ENCODE measurements at regions not wholly inside any gene's neighbourhood (a gene's known extent, or its start where the extent isn't known, plus 50 kb on each side); places are given as distances from the start of the nearest gene placed in this dataset.

DNA sequence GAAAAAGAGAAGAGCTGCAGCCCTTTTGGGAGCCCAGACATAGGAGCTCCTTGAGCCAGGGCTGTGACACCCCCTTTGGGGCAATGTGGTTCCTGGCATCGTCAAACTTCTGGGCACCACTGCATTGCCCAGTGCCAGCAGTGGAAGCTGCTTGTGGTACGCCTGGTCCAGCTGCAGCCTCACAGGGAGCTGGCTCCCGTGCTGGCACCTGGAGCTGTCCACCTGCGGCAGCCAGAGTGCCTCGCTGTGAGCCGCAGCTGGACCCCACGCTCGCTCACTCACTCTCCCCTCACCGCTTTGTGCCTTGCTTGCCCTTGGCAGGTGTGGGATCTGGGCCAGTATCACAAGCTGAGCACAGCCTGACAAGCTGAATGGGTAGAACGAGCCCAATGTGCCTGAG, 1150.8 kb upstream of the CDH6 start:
- H3K4me3 Mint-ChIP-seq, result no peak overlapping the region
- no peak overlapping the region for H2AFZ ChIP-seq (replicated peaks)
- H3K27me3 ChIP-seq, result no peaks in the 10 kb centered on the region

GRCh38 chr5:30041831-30042385, 1151.6 kb upstream of the CDH6 start:
- H3K9me3 Mint-ChIP-seq, result no peaks in the 10 kb centered on the region
- no peaks in the 10 kb centered on the region for H3K79me2 ChIP-seq (ENCODE audit: low read depth)
- peaks cover 3% of the 10 kb centered on the region for H3K27me3 Mint-ChIP-seq (ENCODE audit: insufficient read depth, low read depth)
- DNase-seq (ENCODE audit: low spot score), result no peak
- H3K4me2 ChIP-seq, result no peak overlapping the region
- H2AFZ ChIP-seq (replicated peaks), result no peak overlapping the region
- H3K9me3 ChIP-seq (ENCODE audit: low read depth), result no peaks in the 10 kb centered on the region
- no peaks in the 10 kb centered on the region for H4K20me1 ChIP-seq (ENCODE audit: low read depth)
- H3K36me3 ChIP-seq, result no peaks in the 10 kb centered on the region
- H3F3A ChIP-seq (ENCODE audit: low read depth), result no peaks in the 10 kb centered on the region
- H3K4me3 ChIP-seq, result no peak overlapping the region
- H3K4me3 Mint-ChIP-seq, result no peak overlapping the region
- TF ChIP-seq EZH2 (IDR thresholded peaks at IDR 0.05) (no peak), EZH2phosphoT487 (IDR thresholded peaks at IDR 0.05) (no peak)
- TF ChIP-seq, protein P1, sequence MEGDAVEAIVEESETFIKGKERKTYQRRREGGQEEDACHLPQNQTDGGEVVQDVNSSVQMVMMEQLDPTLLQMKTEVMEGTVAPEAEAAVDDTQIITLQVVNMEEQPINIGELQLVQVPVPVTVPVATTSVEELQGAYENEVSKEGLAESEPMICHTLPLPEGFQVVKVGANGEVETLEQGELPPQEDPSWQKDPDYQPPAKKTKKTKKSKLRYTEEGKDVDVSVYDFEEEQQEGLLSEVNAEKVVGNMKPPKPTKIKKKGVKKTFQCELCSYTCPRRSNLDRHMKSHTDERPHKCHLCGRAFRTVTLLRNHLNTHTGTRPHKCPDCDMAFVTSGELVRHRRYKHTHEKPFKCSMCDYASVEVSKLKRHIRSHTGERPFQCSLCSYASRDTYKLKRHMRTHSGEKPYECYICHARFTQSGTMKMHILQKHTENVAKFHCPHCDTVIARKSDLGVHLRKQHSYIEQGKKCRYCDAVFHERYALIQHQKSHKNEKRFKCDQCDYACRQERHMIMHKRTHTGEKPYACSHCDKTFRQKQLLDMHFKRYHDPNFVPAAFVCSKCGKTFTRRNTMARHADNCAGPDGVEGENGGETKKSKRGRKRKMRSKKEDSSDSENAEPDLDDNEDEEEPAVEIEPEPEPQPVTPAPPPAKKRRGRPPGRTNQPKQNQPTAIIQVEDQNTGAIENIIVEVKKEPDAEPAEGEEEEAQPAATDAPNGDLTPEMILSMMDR (IDR thresholded peaks at IDR 0.05), result no peak
- H3K4me1 Mint-ChIP-seq, result peaks cover 6% of the 10 kb centered on the region
- H3K27ac ChIP-seq, result no peak overlapping the region
- H3K27me3 ChIP-seq, result no peaks in the 10 kb centered on the region
- H3K4me1 ChIP-seq, result no peaks in the 10 kb centered on the region
- H3K36me3 Mint-ChIP-seq, result no peaks in the 10 kb centered on the region
- no peak overlapping the region for H3K9ac ChIP-seq
- no peak overlapping the region for H3K27ac Mint-ChIP-seq

More for the DNA sequence above, 1150.8 kb upstream of the CDH6 start:
- Histone ChIP-seq H3K4me3 (no peak overlapping the region), H3K36me3 (no peaks in the 10 kb centered on the region), H3K9me3 (ENCODE audit: low read depth) (no peaks in the 10 kb centered on the region), H3K4me1 (no peaks in the 10 kb centered on the region), H3K79me2 (ENCODE audit: low read depth) (no peaks in the 10 kb centered on the region), H3K27ac (no peak overlapping the region), H4K20me1 (ENCODE audit: low read depth) (no peaks in the 10 kb centered on the region), H3K9ac (no peak overlapping the region), H3K4me2 (no peak overlapping the region), H3F3A (ENCODE audit: low read depth) (no peaks in the 10 kb centered on the region)
- TF ChIP-seq EZH2phosphoT487 (IDR thresholded peaks at IDR 0.05), result no peak
- TF ChIP-seq, protein P1 (IDR thresholded peaks at IDR 0.05), result no peak
- no peak for TF ChIP-seq EZH2 (IDR thresholded peaks at IDR 0.05)
- no peak for DNase-seq (ENCODE audit: low spot score)
- H3K36me3 Mint-ChIP-seq, result no peaks in the 10 kb centered on the region
- H3K27ac Mint-ChIP-seq, result no peak overlapping the region
- H3K4me1 Mint-ChIP-seq, result peaks cover 6% of the 10 kb centered on the region
- no peaks in the 10 kb centered on the region for H3K9me3 Mint-ChIP-seq
- H3K27me3 Mint-ChIP-seq (ENCODE audit: insufficient read depth, low read depth), result peaks cover 3% of the 10 kb centered on the region

GRCh38 chr5:30041291-30041690, 1152.2 kb upstream of the CDH6 start:
- H3K4me1 Mint-ChIP-seq, result peaks cover 6% of the 10 kb centered on the region
- H3K9me3 Mint-ChIP-seq, result peaks cover under 1% of the 10 kb centered on the region
- no peak overlapping the region for H3K27ac Mint-ChIP-seq
- Histone ChIP-seq H3K79me2 (ENCODE audit: low read depth) (no peaks in the 10 kb centered on the region), H3K9me3 (ENCODE audit: low read depth) (no peaks in the 10 kb centered on the region), H4K20me1 (ENCODE audit: low read depth) (no peaks in the 10 kb centered on the region), H3K4me3 (no peak overlapping the region), H3K4me1 (no peaks in the 10 kb centered on the region), H3F3A (ENCODE audit: low read depth) (no peaks in the 10 kb centered on the region), H3K9ac (no peak overlapping the region), H3K4me2 (no peak overlapping the region), H3K36me3 (no peaks in the 10 kb centered on the region), H3K27ac (no peak overlapping the region), H2AFZ (replicated peaks) (no peak overlapping the region), H3K27me3 (no peaks in the 10 kb centered on the region)
- no peak for DNase-seq (ENCODE audit: low spot score)
- TF ChIP-seq EZH2 (IDR thresholded peaks at IDR 0.05) (no peak), EZH2phosphoT487 (IDR thresholded peaks at IDR 0.05) (no peak)
- TF ChIP-seq, protein P1 (IDR thresholded peaks at IDR 0.05), result no peak
- H3K27me3 Mint-ChIP-seq (ENCODE audit: insufficient read depth, low read depth), result peaks cover 3% of the 10 kb centered on the region
- H3K4me3 Mint-ChIP-seq, result no peak overlapping the region
- no peaks in the 10 kb centered on the region for H3K36me3 Mint-ChIP-seq
